HG03103 (cell line): ENCODE measurements at regions not wholly inside any gene's neighbourhood (a gene's known extent, or its start where the extent isn't known, plus 50 kb on each side); places are given as distances from the start of the nearest gene placed in this dataset.
"Not testable (repeated sequence)": the region's sequence is repeated elsewhere in the genome, so short reads cannot be mapped to it uniquely, and the experiment has no call there.

ENCODE experiments used
- ATAC-seq: cut with Tn5 transposase; IDR thresholded peaks from one replicate; pipeline ENCODE4 v1.9.1; 2021; ENCODE audit warnings: low read depth; ENCODE audit not compliant: unreplicated experiment

- no peak for ATAC-seq
These were observed 518.9 kb upstream of the SGCD start for GRCh38 chr5:155807884-155808576.

GRCh38 chr5:155815248-155815647 lies 511.7 kb upstream of the SGCD start:
- no peak for ATAC-seq

- no peak for ATAC-seq
These were observed 504.8 kb upstream of the SGCD start for GRCh38 chr5:155822177-155822576.

- no peak for ATAC-seq
These were observed 500.1 kb upstream of the SGCD start for GRCh38 chr5:155826611-155827507.

- ATAC-seq: not testable (repeated sequence)
These were observed 499.5 kb upstream of the SGCD start for GRCh38 chr5:155827508-155827815.

GRCh38 chr5:155827949-155828348 lies 499.0 kb upstream of the SGCD start:
- ATAC-seq: peak; percentile 87

- no peak for ATAC-seq
These were observed 495.5 kb upstream of the SGCD start for GRCh38 chr5:155831491-155831890.

GRCh38 chr5:155833287-155833686 lies 493.7 kb upstream of the SGCD start:
- no peak for ATAC-seq

- no peak for ATAC-seq
These were observed 492.5 kb upstream of the SGCD start for GRCh38 chr5:155834271-155834975.

- ATAC-seq: no peak
These were observed 490.7 kb upstream of the SGCD start for GRCh38 chr5:155836089-155836803.

- no peak for ATAC-seq
These were observed 488.6 kb upstream of the SGCD start for GRCh38 chr5:155838394-155838793.

GRCh38 chr5:155839251-155840037 lies 487.5 kb upstream of the SGCD start:
- ATAC-seq: no peak

GRCh38 chr5:155844542-155844941 lies 482.4 kb upstream of the SGCD start:
- no peak for ATAC-seq

- no peak for ATAC-seq
These were observed 476.6 kb upstream of the SGCD start for GRCh38 chr5:155850370-155850769.

GRCh38 chr5:155866971-155867370 lies 460.0 kb upstream of the SGCD start:
- ATAC-seq: no peak

GRCh38 chr5:155867522-155868088 lies 459.4 kb upstream of the SGCD start:
- ATAC-seq: no peak

- no peak for ATAC-seq
These were observed 456.3 kb upstream of the SGCD start for GRCh38 chr5:155870636-155871035.

- ATAC-seq: no peak
These were observed 455.3 kb upstream of the SGCD start for GRCh38 chr5:155871623-155872022.

GRCh38 chr5:155872629-155873220 lies 454.2 kb upstream of the SGCD start:
- ATAC-seq: no peak
